Coronary artery (tissue), 2 donors: ENCODE measurements at regions not wholly inside any gene's neighbourhood (a gene's known extent, or its start where the extent isn't known, plus 50 kb on each side); places are given as distances from the start of the nearest gene placed in this dataset.

Experiments used
- DNase-seq: peaks from one replicate; pipeline ENCODE4 v3.0.0-alpha.2; 2017; ENCODE audit warnings: low spot score
- H3K27ac ChIP-seq, 2 donors: fragments of 200-600 bp; sonication (generic); one replicate each; pipeline ENCODE4 v1.5.1; 2016 to 2019
- H3K4me3 ChIP-seq: fragments of 200-600 bp; sonication (generic); 2 replicates; pipeline ENCODE4 v1.5.1; 2016; ENCODE audit warnings: mild to moderate bottlenecking, moderate library complexity
- CTCF ChIP-seq: fragments of 200-600 bp; sonication (generic); IDR thresholded peaks from one replicate; pipeline ENCODE4 v1.5.1; 2019; ENCODE audit warnings: antibody characterized with exemption

GRCh38 chr13:76707360-76707759 lies 178.8 kb downstream of the KCTD12 start:
- no peak for TF ChIP-seq CTCF
- no peak overlapping the region for H3K4me3 ChIP-seq
- no peak for DNase-seq
- no peak overlapping the region for H3K27ac ChIP-seq

GRCh38 chr13:76703621-76704288 lies 182.4 kb downstream of the KCTD12 start:
- no peak overlapping the region for H3K4me3 ChIP-seq
- H3K27ac ChIP-seq = no peak overlapping the region
- DNase-seq = no peak
- no peak for TF ChIP-seq CTCF

- no peak for TF ChIP-seq CTCF
- Histone ChIP-seq H3K4me3 (no peak overlapping the region), H3K27ac (no peak overlapping the region)
- DNase-seq = no peak
These were observed 183.0 kb downstream of the KCTD12 start for GRCh38 chr13:76703216-76703615.

GRCh38 chr13:76697288-76697687 lies 188.9 kb downstream of the KCTD12 start:
- TF ChIP-seq CTCF = no peak
- Histone ChIP-seq H3K27ac (no peak overlapping the region), H3K4me3 (no peak overlapping the region)
- DNase-seq = no peak

- TF ChIP-seq CTCF = no peak
- no peak for DNase-seq
- no peak overlapping the region for H3K4me3 ChIP-seq
- no peak overlapping the region for H3K27ac ChIP-seq
These were observed 189.8 kb downstream of the KCTD12 start for GRCh38 chr13:76696370-76696769.

- no peak for TF ChIP-seq CTCF
- Histone ChIP-seq H3K27ac (no peak overlapping the region), H3K4me3 (no peak overlapping the region)
- DNase-seq = no peak
These were observed 193.1 kb downstream of the KCTD12 start for GRCh38 chr13:76693086-76693485.

GRCh38 chr13:76692346-76692745 lies 193.9 kb downstream of the KCTD12 start:
- H3K4me3 ChIP-seq = no peak overlapping the region
- TF ChIP-seq CTCF = no peak
- DNase-seq = no peak
- H3K27ac ChIP-seq = no peak overlapping the region
